ENCODE measurements at regions not wholly inside any gene's neighbourhood (a gene's known extent, or its start where the extent isn't known, plus 50 kb on each side); places are given as distances from the start of the nearest gene placed in this dataset.

DNA sequence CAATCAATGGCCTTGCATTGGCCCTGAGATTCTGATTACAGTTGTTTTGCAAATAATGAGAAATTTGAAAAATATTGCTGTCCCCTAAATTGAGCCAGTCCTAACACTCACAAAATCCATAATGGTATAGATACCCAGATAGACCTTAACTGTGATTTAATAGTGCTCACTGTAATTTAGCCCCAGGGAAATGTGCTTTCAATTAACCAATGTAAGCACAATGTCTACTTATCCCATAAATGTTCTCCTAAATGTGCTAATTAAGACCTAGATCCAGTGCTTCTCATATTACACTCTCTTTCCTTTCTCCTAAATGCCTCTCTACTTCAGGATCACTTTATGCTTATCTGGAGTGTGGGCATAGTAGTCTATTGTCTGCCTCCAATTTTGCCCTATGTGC, 417.8 kb upstream of the CCL2 start:
- ChIA-PET CTCF (no interaction called here), POLR2A (no interaction called here)
- peaks cover 23% of the 10 kb centered on the region for H3K9me3 Mint-ChIP-seq (ENCODE audit: unreplicated experiment)
- H3K27me3 Mint-ChIP-seq (ENCODE audit: insufficient read depth, unreplicated experiment) = no peaks in the 10 kb centered on the region
- no peaks in the 10 kb centered on the region for H3K4me1 Mint-ChIP-seq (ENCODE audit: insufficient read depth, unreplicated experiment)
- BruUV-seq (replicated peaks) = no TSS peak
- H3K4me3 Mint-ChIP-seq (ENCODE audit: unreplicated experiment) = no peak overlapping the region
- H3K36me3 Mint-ChIP-seq (ENCODE audit: insufficient read depth, unreplicated experiment) = no peaks in the 10 kb centered on the region
- no peak for TF ChIP-seq CTCF (IDR thresholded peaks at IDR 0.05; ENCODE audit: unreplicated experiment)
- no peak overlapping the region for H3K27ac Mint-ChIP-seq (ENCODE audit: low read depth, unreplicated experiment)
- intact Hi-C loops (cut with micrococcal nuclease) = no loop called here
- no peak for DNase-seq (ENCODE audit: unreplicated experiment)

- CTCF ChIA-PET = no interaction called here
- Mint-ChIP-seq H3K4me1 (ENCODE audit: insufficient read depth, unreplicated experiment) (no peaks in the 10 kb centered on the region), H3K4me3 (ENCODE audit: unreplicated experiment) (no peak overlapping the region), H3K9me3 (ENCODE audit: unreplicated experiment) (peaks cover 30% of the 10 kb centered on the region), H3K27me3 (ENCODE audit: insufficient read depth, unreplicated experiment) (no peaks in the 10 kb centered on the region), H3K27ac (ENCODE audit: low read depth, unreplicated experiment) (no peak overlapping the region), H3K36me3 (ENCODE audit: insufficient read depth, unreplicated experiment) (no peaks in the 10 kb centered on the region)
- no peak for DNase-seq (ENCODE audit: unreplicated experiment)
- no peak for TF ChIP-seq CTCF (IDR thresholded peaks at IDR 0.05; ENCODE audit: unreplicated experiment)
- BruUV-seq (replicated peaks) = no TSS peak
- POLR2A ChIA-PET = no interaction called here
- intact Hi-C loops (cut with micrococcal nuclease) = no loop called here
Measured at GRCh38 chr17:33838281-33838680, 416.8 kb upstream of the CCL2 start.

DNA sequence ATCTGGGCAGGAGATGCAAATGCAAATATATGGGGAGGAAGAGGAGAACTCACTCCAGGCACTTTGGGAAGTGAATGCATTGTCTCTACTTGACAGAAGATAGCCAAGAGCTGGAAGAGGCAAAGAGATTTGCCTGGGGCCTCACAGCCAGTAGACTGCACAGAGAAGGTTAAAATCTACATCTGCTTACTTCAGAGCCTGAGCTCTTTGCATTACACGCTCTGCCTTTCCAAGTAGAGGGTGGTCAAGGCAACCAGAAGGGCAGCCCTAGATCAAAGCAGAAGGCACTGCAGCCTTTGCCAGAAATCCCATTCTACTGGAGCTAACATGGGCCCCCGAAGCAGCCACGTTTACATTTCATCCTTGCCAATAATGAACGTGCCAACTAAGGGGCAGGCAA, 407.2 kb upstream of the CCL2 start:
- no peaks in the 10 kb centered on the region for H3K27me3 Mint-ChIP-seq (ENCODE audit: insufficient read depth, unreplicated experiment)
- CTCF ChIA-PET = interaction anchor here (0.7 to 0.8 kb wide), 2 partner anchors 10 to 1269 kb away, joined by 3 read pairs; no protein-coding TSS in a partner anchor
- POLR2A ChIA-PET = interaction anchor here (0.7 kb wide), 1 partner anchor 418 kb away, joined by 3 read pairs; no protein-coding TSS in a partner anchor

GRCh38 chr17:33848433-33848832, 406.7 kb upstream of the CCL2 start:
- no peaks in the 10 kb centered on the region for H3K36me3 Mint-ChIP-seq (ENCODE audit: insufficient read depth, unreplicated experiment)
- ChIA-PET POLR2A (interaction anchor here (0.7 kb wide), 1 partner anchor 418 kb away, joined by 3 read pairs; no protein-coding TSS in a partner anchor), CTCF (interaction anchor here (0.7 kb wide), 1 partner anchor 9 kb away, joined by 3 read pairs; no protein-coding TSS in a partner anchor)
- TF ChIP-seq CTCF (IDR thresholded peaks at IDR 0.05; ENCODE audit: unreplicated experiment) = no peak
- no TSS peak for BruUV-seq (replicated peaks)
- peaks cover 31% of the 10 kb centered on the region for H3K9me3 Mint-ChIP-seq (ENCODE audit: unreplicated experiment)
- DNase-seq (ENCODE audit: unreplicated experiment) = no peak
- no peaks in the 10 kb centered on the region for H3K4me1 Mint-ChIP-seq (ENCODE audit: insufficient read depth, unreplicated experiment)
- H3K27me3 Mint-ChIP-seq (ENCODE audit: insufficient read depth, unreplicated experiment) = no peaks in the 10 kb centered on the region
- no peak overlapping the region for H3K4me3 Mint-ChIP-seq (ENCODE audit: unreplicated experiment)
- no peak overlapping the region for H3K27ac Mint-ChIP-seq (ENCODE audit: low read depth, unreplicated experiment)
- intact Hi-C loops (cut with micrococcal nuclease) = no loop called here

More for the DNA sequence above, 407.2 kb upstream of the CCL2 start:
- Mint-ChIP-seq H3K36me3 (ENCODE audit: insufficient read depth, unreplicated experiment) (no peaks in the 10 kb centered on the region), H3K9me3 (ENCODE audit: unreplicated experiment) (peaks cover 32% of the 10 kb centered on the region), H3K27ac (ENCODE audit: low read depth, unreplicated experiment) (no peak overlapping the region), H3K4me3 (ENCODE audit: unreplicated experiment) (no peak overlapping the region), H3K4me1 (ENCODE audit: insufficient read depth, unreplicated experiment) (no peaks in the 10 kb centered on the region)
- no TSS peak for BruUV-seq (replicated peaks)
- no peak for DNase-seq (ENCODE audit: unreplicated experiment)
- no peak for TF ChIP-seq CTCF (IDR thresholded peaks at IDR 0.05; ENCODE audit: unreplicated experiment)
- intact Hi-C loops (cut with micrococcal nuclease) = no loop called here

All from MCF 10A (cell line).